ENCODE measurements at regions not wholly inside any gene's neighbourhood (a gene's known extent, or its start where the extent isn't known, plus 50 kb on each side); places are given as distances from the start of the nearest gene placed in this dataset.

GRCh38 chr2:236720974-236721540 lies 151.4 kb downstream of the ACKR3 start (continued):
- TF ChIP-seq ZNF217 (CRISPR knock-in tag; IDR thresholded peaks at IDR 0.05) (no peak), CCAR2 (IDR thresholded peaks at IDR 0.05; ENCODE audit: low read depth, low read length) (no peak), ZZZ3 (IDR thresholded peaks at IDR 0.05) (no peak), SRSF1 (IDR thresholded peaks at IDR 0.05; ENCODE audit: low read depth, low read length) (no peak), MXI1 (IDR thresholded peaks at IDR 0.05; ENCODE audit: low read depth, low read length) (no peak), SIRT6 (IDR thresholded peaks at IDR 0.05; ENCODE audit: low read depth, low read length) (no peak), HDAC8 (tag; IDR thresholded peaks at IDR 0.05) (no peak)
- TF ChIP-seq, protein P1, sequence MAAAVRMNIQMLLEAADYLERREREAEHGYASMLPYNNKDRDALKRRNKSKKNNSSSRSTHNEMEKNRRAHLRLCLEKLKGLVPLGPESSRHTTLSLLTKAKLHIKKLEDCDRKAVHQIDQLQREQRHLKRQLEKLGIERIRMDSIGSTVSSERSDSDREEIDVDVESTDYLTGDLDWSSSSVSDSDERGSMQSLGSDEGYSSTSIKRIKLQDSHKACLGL (CRISPR knock-in tag; IDR thresholded peaks at IDR 0.05; ENCODE audit: borderline replicate concordance, poor library complexity, severe bottlenecking): no peak

DNA sequence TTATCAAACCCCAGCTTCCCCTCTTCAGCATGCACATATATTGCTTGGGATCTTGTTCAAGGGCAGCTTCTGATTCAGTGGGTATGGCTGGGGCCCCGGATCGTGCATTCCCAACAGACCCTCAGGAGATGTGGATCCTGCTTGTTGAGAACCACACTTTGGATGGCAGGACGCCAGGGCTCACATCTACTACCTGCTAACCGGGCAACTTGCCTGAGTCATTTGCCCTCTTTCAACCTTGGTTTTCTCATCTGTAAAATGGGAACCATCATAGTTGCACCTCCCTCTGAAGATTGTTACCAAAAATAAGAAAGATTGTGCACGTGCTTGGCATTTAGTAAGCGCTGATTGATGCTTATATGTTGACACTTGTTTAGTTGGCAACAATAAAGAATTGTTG lies 154.6 kb downstream of the ACKR3 start:
- Histone ChIP-seq H3K27ac (ENCODE audit: extremely low read depth, low read depth, low read length) (no peak overlapping the region), H4K20me1 (replicated peaks; ENCODE audit: control insufficient read depth, insufficient read depth, low read length) (no peaks in the 10 kb centered on the region), H3K36me3 (ENCODE audit: control insufficient read depth, insufficient read depth, low read length) (no peaks in the 10 kb centered on the region), H2AFZ (ENCODE audit: low read depth, low read length) (no peak overlapping the region), H3K79me2 (ENCODE audit: control insufficient read depth, insufficient read depth, low read length) (no peaks in the 10 kb centered on the region), H3K9me3 (replicated peaks; ENCODE audit: control insufficient read depth, insufficient read depth, low read depth, low read length) (no peaks in the 10 kb centered on the region), H3K4me2 (ENCODE audit: insufficient read depth, low read length) (no peak overlapping the region), H3K9ac (ENCODE audit: insufficient read depth in 1 of 2, low read depth in 2 of 2, low read length in 2 of 2) (no peak overlapping the region), H3K9me1 (ENCODE audit: control insufficient read depth, insufficient read depth, low read length) (no peaks in the 10 kb centered on the region), H3K27me3 (ENCODE audit: control insufficient read depth in 2 of 2, insufficient read depth in 2 of 2, low read length in 2 of 2) (peaks cover 0 to 20% of the 10 kb centered on the region in 2 experiments; a peak in 4 of 5 replicates), H3K4me1 (replicated peaks in 1 of 2; ENCODE audit: control insufficient read depth in 2 of 2, insufficient read depth in 2 of 2, low read length in 2 of 2) (no peaks in the 10 kb centered on the region), H3K4me3 (no peak overlapping the region)
- no peak for TF ChIP-seq ZSCAN32 (CRISPR knock-in tag; IDR thresholded peaks at IDR 0.05)
- TF ChIP-seq EHMT2 (IDR thresholded peaks at IDR 0.05): no peak
- TF ChIP-seq HDAC6 (IDR thresholded peaks at IDR 0.05; ENCODE audit: low read depth, low read length): no peak
- TF ChIP-seq ESRRB (CRISPR knock-in tag; IDR thresholded peaks at IDR 0.05; ENCODE audit: borderline replicate concordance): no peak
- no peak for TF ChIP-seq TRIM28 (IDR thresholded peaks at IDR 0.05)
- TF ChIP-seq, protein P2, sequence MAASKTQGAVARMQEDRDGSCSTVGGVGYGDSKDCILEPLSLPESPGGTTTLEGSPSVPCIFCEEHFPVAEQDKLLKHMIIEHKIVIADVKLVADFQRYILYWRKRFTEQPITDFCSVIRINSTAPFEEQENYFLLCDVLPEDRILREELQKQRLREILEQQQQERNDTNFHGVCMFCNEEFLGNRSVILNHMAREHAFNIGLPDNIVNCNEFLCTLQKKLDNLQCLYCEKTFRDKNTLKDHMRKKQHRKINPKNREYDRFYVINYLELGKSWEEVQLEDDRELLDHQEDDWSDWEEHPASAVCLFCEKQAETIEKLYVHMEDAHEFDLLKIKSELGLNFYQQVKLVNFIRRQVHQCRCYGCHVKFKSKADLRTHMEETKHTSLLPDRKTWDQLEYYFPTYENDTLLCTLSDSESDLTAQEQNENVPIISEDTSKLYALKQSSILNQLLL (CRISPR knock-in tag; IDR thresholded peaks at IDR 0.05; ENCODE audit: borderline replicate concordance): no peak
- no peak for TF ChIP-seq TCF7L2 (IDR thresholded peaks at IDR 0.05; ENCODE audit: low read depth, low read length)
- TF ChIP-seq SP1 (CRISPR knock-in tag; IDR thresholded peaks at IDR 0.05): no peak
- no peak for TF ChIP-seq TAL1 (IDR thresholded peaks at IDR 0.05)
- TF ChIP-seq MYNN (IDR thresholded peaks at IDR 0.05): no peak
- no peak for TF ChIP-seq MYNN (CRISPR knock-in tag; IDR thresholded peaks at IDR 0.05)
- no peak for TF ChIP-seq SMARCA4 (IDR thresholded peaks at IDR 0.05)
- ATAC-seq (no peak), FAIRE-seq (no peak), DNase-seq (ENCODE audit: extremely low read depth in 1 of 4, low spot score in 3 of 4) (no peak)
- BruUV-seq (replicated peaks): no TSS peak
- ChIA-PET CTCF (ENCODE audit: low intra/inter-chr PET ratio) (no interaction called here), POLR2A (interaction anchor here (1.0 kb wide), 1 partner anchor 11 kb away, joined by 3 read pairs; no protein-coding TSS in a partner anchor)
- in situ Hi-C loops (cut with MboI) (no loop called here), intact Hi-C loops (cut with micrococcal nuclease) (no loop called here)
- 0% methylated on average over 3 of the region's 6 CpGs for WGBS (ENCODE audit: insufficient coverage, low coverage, missing lambda C conversion rate)

Data from K562 (cell line).